Type B pancreatic cell (in vitro differentiated cells): ENCODE measurements at regions not wholly inside any gene's neighbourhood (a gene's known extent, or its start where the extent isn't known, plus 50 kb on each side); places are given as distances from the start of the nearest gene placed in this dataset.

Experiments used
- DNase-seq: peaks from one replicate; pipeline ENCODE4 v3.0.0; 2021; ENCODE audit warnings: mixed read lengths; ENCODE audit not compliant: unreplicated experiment; ENCODE audit errors: extremely low spot score
- H3K27ac Mint-ChIP-seq: 2 replicates; pipeline ENCODE4 v1.8.0; 2021; ENCODE audit warnings: mild to moderate bottlenecking, mixed read lengths
- H3K27me3 Mint-ChIP-seq: 2 replicates; pipeline ENCODE4 v1.8.0; 2021; ENCODE audit warnings: mixed read lengths
- H3K36me3 Mint-ChIP-seq: 2 replicates; pipeline ENCODE4 v1.8.0; 2021; ENCODE audit warnings: mixed read lengths
- H3K4me1 Mint-ChIP-seq: one replicate; pipeline ENCODE4 v1.8.0; 2021; ENCODE audit warnings: mixed read lengths; ENCODE audit not compliant: unreplicated experiment
- H3K4me3 Mint-ChIP-seq: 2 replicates; pipeline ENCODE4 v1.8.0; 2021; ENCODE audit warnings: mild to moderate bottlenecking, mixed read lengths
- H3K9me3 Mint-ChIP-seq: 2 replicates; pipeline ENCODE4 v1.8.0; 2021; ENCODE audit warnings: mixed read lengths
- CTCF ChIP-seq: fragments of 200-600 bp; sonication (generic); conservative IDR thresholded peaks from 2 replicates; pipeline ENCODE4 v1.5.0; 2021; ENCODE audit warnings: antibody characterized with exemption, mild to moderate bottlenecking

- H3K27ac Mint-ChIP-seq: no peak overlapping the region
- no peaks in the 10 kb centered on the region for H3K36me3 Mint-ChIP-seq
- TF ChIP-seq CTCF: no peak
- no peak overlapping the region for H3K4me3 Mint-ChIP-seq
- no peaks in the 10 kb centered on the region for H3K4me1 Mint-ChIP-seq
- H3K27me3 Mint-ChIP-seq: peaks cover 48% of the 10 kb centered on the region
- H3K9me3 Mint-ChIP-seq: no peaks in the 10 kb centered on the region
- DNase-seq: no peak
Observed at GRCh38 chr12:125283521-125283920, 218.3 kb downstream of the AACS start.

GRCh38 chr12:125284087-125284486 is 218.9 kb downstream of the AACS start:
- H3K9me3 Mint-ChIP-seq: no peaks in the 10 kb centered on the region
- no peak overlapping the region for H3K4me3 Mint-ChIP-seq
- TF ChIP-seq CTCF: no peak
- no peaks in the 10 kb centered on the region for H3K36me3 Mint-ChIP-seq
- no peak for DNase-seq
- no peak overlapping the region for H3K27ac Mint-ChIP-seq
- peaks cover 48% of the 10 kb centered on the region for H3K27me3 Mint-ChIP-seq
- H3K4me1 Mint-ChIP-seq: no peaks in the 10 kb centered on the region

- Mint-ChIP-seq H3K27me3 (peaks cover 39% of the 10 kb centered on the region), H3K9me3 (no peaks in the 10 kb centered on the region), H3K36me3 (no peaks in the 10 kb centered on the region), H3K4me1 (no peaks in the 10 kb centered on the region), H3K4me3 (no peak overlapping the region), H3K27ac (no peak overlapping the region)
- no peak for TF ChIP-seq CTCF
- DNase-seq: no peak
Observed at GRCh38 chr12:125284945-125285685, 219.9 kb downstream of the AACS start.

DNA sequence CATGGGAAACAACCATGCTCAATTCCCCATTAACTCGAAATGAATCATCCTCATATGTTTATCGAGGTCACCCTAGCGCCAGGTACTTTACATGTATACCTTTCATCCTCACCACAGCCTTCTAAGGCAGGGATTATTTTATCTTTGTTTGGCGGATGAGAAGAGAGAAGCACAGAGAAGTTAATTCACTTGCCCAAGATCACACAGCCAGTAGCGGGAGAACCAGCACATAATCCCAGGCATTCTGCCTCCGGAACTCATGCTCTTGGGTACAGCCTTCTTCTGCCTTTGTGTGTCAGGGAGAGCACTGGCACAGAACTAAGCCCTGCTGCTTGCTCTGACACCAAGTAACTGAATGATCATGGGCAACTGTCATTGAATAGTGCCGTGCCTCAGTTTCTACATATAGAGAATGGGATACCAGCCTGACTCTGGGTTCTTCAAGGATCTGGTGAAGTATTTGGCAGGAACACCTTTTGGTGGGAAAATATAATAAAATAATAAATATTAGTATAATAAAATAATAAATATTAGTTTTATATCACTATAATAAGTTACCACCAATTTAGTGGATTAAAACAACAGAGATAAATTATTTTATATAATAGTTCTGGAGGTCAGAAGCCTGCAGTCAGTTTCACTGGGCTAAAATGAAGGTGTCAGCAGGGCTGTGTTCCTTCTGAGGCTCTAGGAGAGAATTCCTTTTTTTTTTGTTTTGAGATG is 220.9 kb downstream of the AACS start:
- Mint-ChIP-seq H3K27ac (no peak overlapping the region), H3K4me3 (no peak overlapping the region), H3K27me3 (peaks cover 34% of the 10 kb centered on the region), H3K9me3 (no peaks in the 10 kb centered on the region), H3K36me3 (no peaks in the 10 kb centered on the region), H3K4me1 (no peaks in the 10 kb centered on the region)
- no peak for DNase-seq
- no peak for TF ChIP-seq CTCF

DNA sequence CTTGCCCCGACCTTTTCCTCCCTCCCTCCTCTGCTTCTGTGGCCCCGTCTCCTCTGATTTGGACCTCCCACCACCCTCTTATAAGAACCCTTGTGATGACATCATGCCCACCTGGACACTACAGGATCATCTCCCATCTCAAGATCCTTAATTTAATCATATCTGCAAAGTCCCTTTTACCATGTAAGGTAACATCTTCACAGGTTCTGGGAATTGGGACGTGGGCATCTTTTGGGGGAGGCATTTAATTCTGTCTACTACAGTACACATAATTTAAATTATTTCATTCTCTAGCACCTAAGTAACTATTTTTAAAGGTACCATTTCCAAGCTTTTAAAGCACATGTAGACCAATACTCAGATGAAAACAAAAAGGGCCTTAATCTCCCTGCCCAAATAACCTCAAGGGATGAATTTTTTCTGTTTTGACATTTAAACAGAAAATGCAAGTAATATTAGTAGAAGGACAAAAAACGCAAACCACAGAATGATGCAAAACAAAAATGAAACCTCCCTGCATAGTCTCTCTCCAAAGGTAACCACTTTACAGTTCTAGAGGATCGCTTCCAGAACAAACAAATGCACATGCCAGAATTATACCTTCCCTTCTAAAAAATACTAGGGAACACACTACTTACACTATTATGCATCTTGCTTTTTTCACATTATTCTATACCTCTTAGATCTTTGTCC is 222.1 kb downstream of the AACS start:
- no peak overlapping the region for H3K4me3 Mint-ChIP-seq
- peaks cover 30% of the 10 kb centered on the region for H3K27me3 Mint-ChIP-seq
- DNase-seq: no peak
- H3K36me3 Mint-ChIP-seq: no peaks in the 10 kb centered on the region
- H3K9me3 Mint-ChIP-seq: no peaks in the 10 kb centered on the region
- no peak for TF ChIP-seq CTCF
- H3K27ac Mint-ChIP-seq: no peak overlapping the region
- no peaks in the 10 kb centered on the region for H3K4me1 Mint-ChIP-seq
